Liver (tissue), 8 donors: ENCODE measurements at regions not wholly inside any gene's neighbourhood (a gene's known extent, or its start where the extent isn't known, plus 50 kb on each side); places are given as distances from the start of the nearest gene placed in this dataset.

Experiments used
- DNase-seq: peaks from one replicate; pipeline ENCODE4 v3.0.0-alpha.2; 2017; ENCODE audit warnings: low spot score
- H3K27ac ChIP-seq, 2 donors: one replicate each; pipeline ENCODE4 v1.7.0; 2013; ENCODE audit warnings: inconsistent platforms in 2 of 2, low read length in 2 of 2, control low read depth in 1 of 2, low read depth in 1 of 2, mild to moderate bottlenecking in 1 of 2
- H3K27me3 ChIP-seq, 4 donors: one replicate each; pipeline versions ENCODE4 v1.6.1 to v1.7.0; 2013; ENCODE audit warnings: low read length in 3 of 4, inconsistent platforms in 1 of 4, mild to moderate bottlenecking in 1 of 4, moderate library complexity in 1 of 4; ENCODE audit not compliant: control insufficient read depth in 4 of 4, insufficient read depth in 4 of 4
- H3K36me3 ChIP-seq, 4 donors: one replicate each; pipeline versions ENCODE4 v1.6.1 to v1.7.0; 2013; ENCODE audit warnings: low read length in 3 of 4, mild to moderate bottlenecking in 3 of 4, low read depth in 1 of 4, moderate library complexity in 1 of 4; ENCODE audit not compliant: control insufficient read depth in 4 of 4, insufficient read depth in 3 of 4
- H3K4me1 ChIP-seq, 4 donors: one replicate each; pipeline versions ENCODE4 v1.6.1 to v1.7.0; 2013; ENCODE audit warnings: low read length in 3 of 4, mild to moderate bottlenecking in 3 of 4, moderate library complexity in 1 of 4; ENCODE audit not compliant: control insufficient read depth in 4 of 4, insufficient read depth in 4 of 4
- H3K4me3 ChIP-seq, 3 donors: one replicate each; pipeline versions ENCODE4 v1.6.1 to v1.7.0; 2013; ENCODE audit warnings: low read length in 3 of 3, control low read depth in 1 of 3, low read depth in 1 of 3, mild to moderate bottlenecking in 1 of 3
- H3K9ac ChIP-seq, 2 donors: one replicate each; pipeline ENCODE4 v1.7.0; 2013; ENCODE audit warnings: low read length in 2 of 2, mild to moderate bottlenecking in 2 of 2, moderate library complexity in 2 of 2, control low read depth in 1 of 2, low read depth in 1 of 2
- H3K9me3 ChIP-seq, 4 donors: one replicate each; pipeline versions ENCODE4 v1.6.1 to v1.7.0; 2013; ENCODE audit warnings: low read length in 3 of 4; ENCODE audit not compliant: control insufficient read depth in 4 of 4
- CTCF ChIP-seq: fragments of 150-350 bp; IDR thresholded peaks from 2 replicates; pipeline ENCODE4 v1.5.1; 2017; ENCODE audit warnings: improper control_type of control experiment, low read depth, low read length; ENCODE audit not compliant: missing input control
- EGR1 ChIP-seq, 2 donors: IDR thresholded peaks; 2 replicates each; pipeline ENCODE4 v1.6.1; 2016 to 2018; ENCODE audit warnings: antibody characterized with exemption in 2 of 2, low read depth in 2 of 2
- FOXA1 ChIP-seq: IDR thresholded peaks from 2 replicates; pipeline ENCODE4 v1.6.1; 2016; ENCODE audit warnings: antibody characterized with exemption
- FOXA2 ChIP-seq: IDR thresholded peaks from 2 replicates; pipeline ENCODE4 v1.6.1; 2016; ENCODE audit warnings: antibody characterized with exemption
- GABPA ChIP-seq, 2 donors: IDR thresholded peaks in 1 of 2; conservative IDR thresholded peaks in 1 of 2; 2 replicates each; pipeline ENCODE4 v1.6.1; 2016; ENCODE audit warnings: antibody characterized with exemption in 2 of 2, mild to moderate bottlenecking in 1 of 2, moderate library complexity in 1 of 2
- HNF4A ChIP-seq, 2 donors: conservative IDR thresholded peaks; 2 replicates each; pipeline ENCODE4 v1.6.1; 2016; ENCODE audit warnings: antibody characterized with exemption in 2 of 2, mild to moderate bottlenecking in 2 of 2
- HNF4G ChIP-seq: IDR thresholded peaks from 2 replicates; pipeline ENCODE4 v1.6.1; 2016; ENCODE audit warnings: antibody characterized with exemption
- JUND ChIP-seq, 2 donors: IDR thresholded peaks; 2 replicates each; pipeline ENCODE4 v1.6.1; 2016; ENCODE audit warnings: antibody characterized with exemption in 2 of 2
- NR2F2 ChIP-seq: IDR thresholded peaks from 2 replicates; pipeline ENCODE4 v1.6.1; 2016; ENCODE audit warnings: antibody characterized with exemption
- RAD21 ChIP-seq, 2 donors: IDR thresholded peaks; 2 replicates each; pipeline ENCODE4 v1.6.1; 2016; ENCODE audit warnings: antibody characterized with exemption in 2 of 2, mild to moderate bottlenecking in 2 of 2
- RXRA ChIP-seq, 2 donors: IDR thresholded peaks; 2 replicates each; pipeline ENCODE4 v1.6.1; 2017 to 2018; ENCODE audit warnings: antibody characterized with exemption in 2 of 2, mild to moderate bottlenecking in 1 of 2
- TAF1 ChIP-seq: conservative IDR thresholded peaks from 2 replicates; pipeline ENCODE4 v1.6.1; 2016; ENCODE audit warnings: antibody characterized with exemption, mild to moderate bottlenecking
- YY1 ChIP-seq: IDR thresholded peaks from 2 replicates; pipeline ENCODE4 v1.6.1; 2016; ENCODE audit warnings: antibody characterized with exemption, mild to moderate bottlenecking
- WGBS: extraction: QIAGEN DNeasy Blood & Tissue Kit; methylation state at CpG from one replicate; pipeline ENCODE4 v1.1.7; 2013; 5-methylcytosine and 5-hydroxymethylcytosine counted together
- TF ChIP-seq, protein P1 (sequence below): IDR thresholded peaks from 2 replicates; pipeline ENCODE4 v1.6.1; 2016; ENCODE audit warnings: antibody characterized with exemption
- TF ChIP-seq, protein P2 (sequence below): IDR thresholded peaks from 2 replicates; pipeline ENCODE4 v1.6.1; 2016; ENCODE audit warnings: antibody characterized with exemption, mild to moderate bottlenecking
- donor health status: healthy.
- donor health status: healthy.
- donor health status: healthy.
- donor health status: healthy.
- donor health status: healthy.

- no peak for TF ChIP-seq CTCF
- no peak for TF ChIP-seq TAF1
- TF ChIP-seq FOXA2: no peak
Observed at GRCh38 chr9:82260691-82261090, 272.1 kb downstream of the SPATA31D1 start (continued).

- H3K27ac ChIP-seq: no peak overlapping the region
- H3K36me3 ChIP-seq: no peaks in the 10 kb centered on the region
- no peaks in the 10 kb centered on the region for H3K27me3 ChIP-seq
- no peaks in the 10 kb centered on the region for H3K9me3 ChIP-seq
- WGBS: 86% methylated on average over 1 of the region's 1 CpG
- no peak overlapping the region for H3K9ac ChIP-seq
- no peak overlapping the region for H3K4me3 ChIP-seq
- TF ChIP-seq, protein P1, sequence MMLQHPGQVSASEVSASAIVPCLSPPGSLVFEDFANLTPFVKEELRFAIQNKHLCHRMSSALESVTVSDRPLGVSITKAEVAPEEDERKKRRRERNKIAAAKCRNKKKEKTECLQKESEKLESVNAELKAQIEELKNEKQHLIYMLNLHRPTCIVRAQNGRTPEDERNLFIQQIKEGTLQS: no peak
- no peak for DNase-seq
- H3K4me1 ChIP-seq: no peaks in the 10 kb centered on the region
Observed at GRCh38 chr9:82263619-82264018, 275.0 kb downstream of the SPATA31D1 start.

DNA sequence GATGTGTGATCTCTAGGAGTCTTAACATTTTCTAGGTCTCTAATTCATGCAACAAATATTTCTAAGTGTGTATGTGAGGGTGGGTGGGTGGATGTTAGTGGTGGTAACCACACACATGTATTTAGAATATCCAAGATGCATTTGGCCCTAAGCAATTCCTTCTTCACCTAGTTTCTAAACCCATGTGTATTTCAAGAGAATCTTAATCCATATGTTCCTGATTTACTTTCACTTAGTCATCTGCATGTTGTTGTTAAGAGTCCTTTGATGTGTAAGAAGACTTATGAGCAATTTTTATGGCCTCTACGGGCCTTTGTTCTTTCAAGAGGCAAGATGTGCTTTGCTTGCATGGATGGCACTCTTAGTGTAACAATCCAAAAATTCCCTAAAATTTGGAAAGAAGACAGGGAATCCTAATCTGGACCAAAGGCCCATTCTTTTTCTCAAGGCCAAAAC lies 282.6 kb downstream of the SPATA31D1 start:
- H3K9me3 ChIP-seq: no peaks in the 10 kb centered on the region
- no peaks in the 10 kb centered on the region for H3K4me1 ChIP-seq
- no peak overlapping the region for H3K9ac ChIP-seq
- 90% methylated on average over 1 of the region's 1 CpG for WGBS
- H3K27ac ChIP-seq: no peak overlapping the region
- no peaks in the 10 kb centered on the region for H3K27me3 ChIP-seq
- DNase-seq: no peak
- no peak for TF ChIP-seq HNF4A (conservative IDR thresholded peaks at IDR 0.05)
- no peak for TF ChIP-seq HNF4G
- no peak for TF ChIP-seq TAF1
- no peak for TF ChIP-seq JUND (IDR thresholded peaks at IDR 0.05)
- H3K36me3 ChIP-seq: no peaks in the 10 kb centered on the region
- no peak overlapping the region for H3K4me3 ChIP-seq

DNA sequence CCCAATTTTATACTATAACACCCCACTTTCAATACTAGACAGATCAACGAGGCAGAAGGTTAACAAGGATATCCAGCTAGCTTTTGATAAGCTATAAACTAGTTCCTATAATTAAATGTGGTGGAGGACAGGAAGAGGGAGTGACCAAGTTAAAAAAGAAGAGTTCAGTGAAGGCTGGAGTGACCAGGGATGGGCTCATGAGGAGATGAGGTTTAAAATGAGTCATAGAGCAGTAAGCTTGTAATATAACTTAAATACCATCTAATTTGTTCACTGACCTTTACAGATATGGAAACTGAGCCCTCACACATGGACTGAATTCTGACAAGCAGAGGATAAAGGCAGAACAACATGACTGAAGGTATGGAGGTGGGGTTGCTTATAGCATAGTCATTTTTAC lies 284.5 kb downstream of the SPATA31D1 start:
- Histone ChIP-seq H3K4me1 (no peaks in the 10 kb centered on the region), H3K9ac (no peak overlapping the region), H3K27ac (no peak overlapping the region), H3K36me3 (no peaks in the 10 kb centered on the region), H3K4me3 (no peak overlapping the region), H3K27me3 (no peaks in the 10 kb centered on the region), H3K9me3 (no peaks in the 10 kb centered on the region)
- 63% methylated on average over 1 of the region's 1 CpG for WGBS
- TF ChIP-seq HNF4A (conservative IDR thresholded peaks at IDR 0.05) (no peak), FOXA2 (no peak), JUND (IDR thresholded peaks at IDR 0.05) (no peak), RXRA (IDR thresholded peaks at IDR 0.05) (no peak), NR2F2 (no peak), CTCF (no peak), HNF4G (no peak), EGR1 (IDR thresholded peaks at IDR 0.05; ENCODE audit: low read depth in 2 of 2) (no peak), RAD21 (IDR thresholded peaks at IDR 0.05) (no peak), FOXA1 (no peak), YY1 (no peak), GABPA (IDR thresholded peaks at IDR 0.05 in 1 of 2, conservative IDR thresholded peaks at IDR 0.05 in 1 of 2) (no peak)
- TF ChIP-seq, protein P1: no peak
- TF ChIP-seq, protein P2, sequence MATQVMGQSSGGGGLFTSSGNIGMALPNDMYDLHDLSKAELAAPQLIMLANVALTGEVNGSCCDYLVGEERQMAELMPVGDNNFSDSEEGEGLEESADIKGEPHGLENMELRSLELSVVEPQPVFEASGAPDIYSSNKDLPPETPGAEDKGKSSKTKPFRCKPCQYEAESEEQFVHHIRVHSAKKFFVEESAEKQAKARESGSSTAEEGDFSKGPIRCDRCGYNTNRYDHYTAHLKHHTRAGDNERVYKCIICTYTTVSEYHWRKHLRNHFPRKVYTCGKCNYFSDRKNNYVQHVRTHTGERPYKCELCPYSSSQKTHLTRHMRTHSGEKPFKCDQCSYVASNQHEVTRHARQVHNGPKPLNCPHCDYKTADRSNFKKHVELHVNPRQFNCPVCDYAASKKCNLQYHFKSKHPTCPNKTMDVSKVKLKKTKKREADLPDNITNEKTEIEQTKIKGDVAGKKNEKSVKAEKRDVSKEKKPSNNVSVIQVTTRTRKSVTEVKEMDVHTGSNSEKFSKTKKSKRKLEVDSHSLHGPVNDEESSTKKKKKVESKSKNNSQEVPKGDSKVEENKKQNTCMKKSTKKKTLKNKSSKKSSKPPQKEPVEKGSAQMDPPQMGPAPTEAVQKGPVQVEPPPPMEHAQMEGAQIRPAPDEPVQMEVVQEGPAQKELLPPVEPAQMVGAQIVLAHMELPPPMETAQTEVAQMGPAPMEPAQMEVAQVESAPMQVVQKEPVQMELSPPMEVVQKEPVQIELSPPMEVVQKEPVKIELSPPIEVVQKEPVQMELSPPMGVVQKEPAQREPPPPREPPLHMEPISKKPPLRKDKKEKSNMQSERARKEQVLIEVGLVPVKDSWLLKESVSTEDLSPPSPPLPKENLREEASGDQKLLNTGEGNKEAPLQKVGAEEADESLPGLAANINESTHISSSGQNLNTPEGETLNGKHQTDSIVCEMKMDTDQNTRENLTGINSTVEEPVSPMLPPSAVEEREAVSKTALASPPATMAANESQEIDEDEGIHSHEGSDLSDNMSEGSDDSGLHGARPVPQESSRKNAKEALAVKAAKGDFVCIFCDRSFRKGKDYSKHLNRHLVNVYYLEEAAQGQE: no peak
- DNase-seq: no peak
